Colonic mucosa (tissue), 4 donors: ENCODE measurements at regions not wholly inside any gene's neighbourhood (a gene's known extent, or its start where the extent isn't known, plus 50 kb on each side); places are given as distances from the start of the nearest gene placed in this dataset.

Experiments used
- DNase-seq: peaks from one replicate; pipeline ENCODE4 v3.0.0-alpha.2; 2020
- H3K27ac ChIP-seq: fragments of 200-600 bp; one replicate; pipeline ENCODE4 v1.8.0; 2021
- H3K27me3 ChIP-seq: fragments of 200-600 bp; one replicate; pipeline ENCODE4 v1.8.0; 2021
- H3K36me3 ChIP-seq: fragments of 200-600 bp; one replicate; pipeline ENCODE4 v1.8.0; 2021
- H3K4me1 ChIP-seq: fragments of 200-600 bp; one replicate; pipeline ENCODE4 v1.8.0; 2021; ENCODE audit warnings: mild to moderate bottlenecking
- H3K4me3 ChIP-seq: fragments of 200-600 bp; one replicate; pipeline ENCODE4 v1.8.0; 2021
- H3K9ac ChIP-seq, 2 donors: one replicate each; pipeline ENCODE4 v1.7.0; 2013; ENCODE audit warnings: control low read depth in 2 of 2, low read depth in 2 of 2, low read length in 2 of 2
- H3K9me3 ChIP-seq: fragments of 200-600 bp; one replicate; pipeline ENCODE4 v1.8.0; 2021
- CTCF ChIP-seq: fragments of 200-600 bp; IDR thresholded peaks from one replicate; pipeline ENCODE4 v1.8.0; 2022; ENCODE audit warnings: antibody characterized with exemption, mild to moderate bottlenecking
- intact Hi-C: fragments of 100-400 bp; cut with DNase I; formaldehyde crosslinking; loops from one replicate; pipeline ENCODE4 v1.14.1; 2022
- donor health status: healthy.
- donor health status: DM: no; HTN: no; CAD: no.
- donor health status: DM: no; HTN: no; CAD: no.

GRCh38 chr7:48782511-48782910 is 141.8 kb upstream of the CDC14C start:
- no peak for TF ChIP-seq CTCF
- no peak overlapping the region for H3K9ac ChIP-seq
- intact Hi-C loops, result no loop called here
- no peak for DNase-seq
- H3K36me3 ChIP-seq, result no peaks in the 10 kb centered on the region
- no peaks in the 10 kb centered on the region for H3K4me1 ChIP-seq
- no peaks in the 10 kb centered on the region for H3K27me3 ChIP-seq
- no peak overlapping the region for H3K4me3 ChIP-seq
- H3K9me3 ChIP-seq, result no peaks in the 10 kb centered on the region
- H3K27ac ChIP-seq, result no peak overlapping the region

GRCh38 chr7:48786951-48787350 is 137.4 kb upstream of the CDC14C start:
- Histone ChIP-seq H3K27ac (no peak overlapping the region), H3K4me3 (no peak overlapping the region), H3K36me3 (no peaks in the 10 kb centered on the region), H3K9me3 (no peaks in the 10 kb centered on the region), H3K9ac (no peak overlapping the region), H3K27me3 (no peaks in the 10 kb centered on the region), H3K4me1 (no peaks in the 10 kb centered on the region)
- DNase-seq, result no peak
- intact Hi-C loops, result no loop called here
- TF ChIP-seq CTCF, result no peak

GRCh38 chr7:48803250-48803649 is 121.1 kb upstream of the CDC14C start:
- Histone ChIP-seq H3K9ac (no peak overlapping the region), H3K9me3 (no peaks in the 10 kb centered on the region), H3K4me1 (no peaks in the 10 kb centered on the region), H3K27ac (no peak overlapping the region), H3K27me3 (no peaks in the 10 kb centered on the region), H3K4me3 (no peak overlapping the region), H3K36me3 (no peaks in the 10 kb centered on the region)
- TF ChIP-seq CTCF, result no peak
- intact Hi-C loops, result no loop called here
- no peak for DNase-seq

GRCh38 chr7:48806731-48807130 is 117.6 kb upstream of the CDC14C start:
- Histone ChIP-seq H3K4me3 (no peak overlapping the region), H3K9me3 (no peaks in the 10 kb centered on the region), H3K36me3 (no peaks in the 10 kb centered on the region), H3K4me1 (no peaks in the 10 kb centered on the region), H3K27me3 (no peaks in the 10 kb centered on the region), H3K27ac (no peak overlapping the region), H3K9ac (no peak overlapping the region)
- intact Hi-C loops, result no loop called here
- TF ChIP-seq CTCF, result no peak
- no peak for DNase-seq

GRCh38 chr7:48811071-48811470 is 113.3 kb upstream of the CDC14C start:
- no peaks in the 10 kb centered on the region for H3K27me3 ChIP-seq
- no peak overlapping the region for H3K27ac ChIP-seq
- no peaks in the 10 kb centered on the region for H3K36me3 ChIP-seq
- H3K9ac ChIP-seq, result no peak overlapping the region
- no peak for TF ChIP-seq CTCF
- no peak overlapping the region for H3K4me3 ChIP-seq
- intact Hi-C loops, result no loop called here
- no peak for DNase-seq
- no peaks in the 10 kb centered on the region for H3K9me3 ChIP-seq
- H3K4me1 ChIP-seq, result no peaks in the 10 kb centered on the region

GRCh38 chr7:48813472-48813871 is 110.9 kb upstream of the CDC14C start:
- Histone ChIP-seq H3K9ac (no peak overlapping the region), H3K9me3 (no peaks in the 10 kb centered on the region), H3K36me3 (no peaks in the 10 kb centered on the region), H3K27me3 (no peaks in the 10 kb centered on the region), H3K27ac (no peak overlapping the region), H3K4me3 (no peak overlapping the region), H3K4me1 (no peaks in the 10 kb centered on the region)
- TF ChIP-seq CTCF, result no peak
- intact Hi-C loops, result no loop called here
- no peak for DNase-seq
